ENCODE measurements at regions not wholly inside any gene's neighbourhood (a gene's known extent, or its start where the extent isn't known, plus 50 kb on each side); places are given as distances from the start of the nearest gene placed in this dataset.
A peak's percentile ranks its signal among the peaks of the same experiment; 100 is the strongest.
"Not testable (repeated sequence)": the region's sequence is repeated elsewhere in the genome, so short reads cannot be mapped to it uniquely, and the experiment has no call there.

DNA sequence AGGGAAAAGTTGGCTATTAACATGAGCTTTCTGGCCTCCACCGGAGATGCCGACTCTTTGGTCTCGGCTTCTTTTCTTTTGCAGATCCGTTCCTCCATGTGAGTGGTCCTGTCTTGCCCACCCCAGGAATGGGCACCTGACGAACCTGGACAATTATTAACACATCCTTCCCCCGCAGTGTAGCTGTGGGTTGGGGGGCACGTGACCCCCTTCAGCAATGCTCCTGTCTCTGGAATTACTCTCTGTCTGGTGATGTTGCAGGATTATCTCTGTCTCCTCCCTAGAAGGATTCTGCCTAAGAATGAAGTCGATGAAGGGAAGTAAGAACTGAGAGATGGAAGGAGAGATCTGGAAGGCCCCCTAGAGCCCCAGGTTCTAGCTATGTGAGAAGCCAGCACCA, 115.2 kb upstream of the NPAS2 start:
- DNase-seq = no peak

- DNase-seq = no peak
Observed at GRCh38 chr2:100707016-100707947, 112.7 kb upstream of the NPAS2 start.

GRCh38 chr2:100708333-100708732, 111.6 kb upstream of the NPAS2 start:
- DNase-seq = no peak

- DNase-seq = no peak
Observed at GRCh38 chr2:100713106-100713505, 106.8 kb upstream of the NPAS2 start.

- not testable (repeated sequence) for DNase-seq
Observed at GRCh38 chr2:100714396-100715010, 105.4 kb upstream of the NPAS2 start.

DNA sequence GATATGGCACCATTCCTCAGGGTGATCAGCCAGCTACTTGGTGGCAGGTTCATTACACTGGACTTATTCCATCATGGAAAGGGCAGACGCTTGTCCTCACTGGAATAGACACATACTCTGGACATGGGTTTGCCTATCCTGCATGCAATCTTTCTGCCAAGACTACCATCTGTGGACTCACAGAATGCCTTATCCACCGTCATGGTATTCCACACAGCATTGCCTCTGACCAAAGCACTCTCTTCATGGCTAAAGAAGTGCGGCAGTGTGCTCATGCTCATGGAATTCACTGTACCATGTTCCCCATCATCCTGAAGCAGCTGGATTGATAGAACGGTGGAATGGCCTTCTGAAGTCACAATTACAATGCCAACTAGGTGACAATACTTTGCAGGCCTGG, 104.1 kb upstream of the NPAS2 start:
- not testable (repeated sequence) for DNase-seq

DNA sequence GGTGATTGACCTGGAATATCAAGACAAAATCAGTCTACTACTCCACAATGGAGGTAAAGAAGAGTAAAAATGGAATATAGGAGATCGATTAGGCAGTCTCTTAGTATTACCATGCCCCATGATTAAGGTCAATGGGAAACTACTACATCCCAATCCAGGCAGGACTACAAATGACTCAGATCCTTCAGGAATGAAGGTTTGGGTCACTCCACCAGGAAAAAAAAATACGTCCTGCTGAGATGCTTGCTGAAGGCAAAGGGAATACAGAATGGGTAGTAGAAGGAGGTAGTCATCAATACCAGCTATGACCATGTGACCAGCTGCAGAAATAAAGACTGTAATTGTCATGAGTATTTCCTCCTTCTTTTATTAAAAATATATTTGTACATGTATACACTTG, 103.4 kb upstream of the NPAS2 start:
- DNase-seq = no peak

- DNase-seq = no peak
Observed at GRCh38 chr2:100718065-100718629, 101.8 kb upstream of the NPAS2 start.

DNA sequence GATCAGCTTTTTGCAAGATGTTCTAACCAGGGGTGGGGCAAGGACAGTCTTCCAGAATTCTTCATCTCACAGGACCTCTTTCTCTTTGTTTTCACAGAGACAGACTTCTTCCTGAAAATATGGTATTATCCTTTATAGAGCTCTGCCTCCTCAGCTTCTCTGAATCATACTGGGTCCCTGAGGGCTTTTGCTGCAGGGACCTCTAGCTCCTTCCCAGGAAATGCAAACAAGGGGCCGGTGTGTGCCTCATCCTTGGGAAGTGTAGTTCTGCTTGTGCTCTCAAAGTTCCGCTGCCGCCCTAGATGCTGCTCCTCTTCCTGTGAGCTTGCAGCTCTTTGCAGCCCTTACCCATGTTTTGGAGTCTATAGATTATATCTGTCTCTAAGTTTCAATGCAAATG, 99.5 kb upstream of the NPAS2 start:
- no peak for DNase-seq

- no peak for DNase-seq
Observed at GRCh38 chr2:100721693-100722092, 98.2 kb upstream of the NPAS2 start.

GRCh38 chr2:100722125-100722524, 97.8 kb upstream of the NPAS2 start:
- no peak for DNase-seq

GRCh38 chr2:100726866-100727265, 93.1 kb upstream of the NPAS2 start:
- no peak for DNase-seq

- DNase-seq = peak in 1 of 5 donors; percentile 19
Observed at GRCh38 chr2:100730290-100730868, 89.6 kb upstream of the NPAS2 start.

DNA sequence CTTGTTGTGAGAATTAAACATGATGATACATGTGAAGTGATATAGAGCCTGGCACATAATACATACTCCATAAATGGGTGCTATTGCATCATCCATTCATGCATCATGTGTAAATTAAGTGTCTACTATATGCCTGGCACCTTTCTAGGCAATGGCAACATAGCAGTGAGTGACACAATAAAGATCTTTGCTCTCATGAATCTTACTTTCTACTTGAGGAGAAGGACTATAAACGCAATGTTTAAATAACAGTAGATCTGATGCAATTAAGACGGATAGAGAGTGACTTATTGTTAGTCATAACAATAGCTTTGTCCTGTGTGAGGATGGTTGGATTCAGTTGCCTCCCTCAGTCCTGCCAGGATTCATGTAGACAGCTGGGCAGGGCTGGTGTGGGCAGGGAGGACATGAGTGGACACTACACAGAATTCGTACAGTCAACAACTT, 88.4 kb upstream of the NPAS2 start:
- DNase-seq = no peak

DNA sequence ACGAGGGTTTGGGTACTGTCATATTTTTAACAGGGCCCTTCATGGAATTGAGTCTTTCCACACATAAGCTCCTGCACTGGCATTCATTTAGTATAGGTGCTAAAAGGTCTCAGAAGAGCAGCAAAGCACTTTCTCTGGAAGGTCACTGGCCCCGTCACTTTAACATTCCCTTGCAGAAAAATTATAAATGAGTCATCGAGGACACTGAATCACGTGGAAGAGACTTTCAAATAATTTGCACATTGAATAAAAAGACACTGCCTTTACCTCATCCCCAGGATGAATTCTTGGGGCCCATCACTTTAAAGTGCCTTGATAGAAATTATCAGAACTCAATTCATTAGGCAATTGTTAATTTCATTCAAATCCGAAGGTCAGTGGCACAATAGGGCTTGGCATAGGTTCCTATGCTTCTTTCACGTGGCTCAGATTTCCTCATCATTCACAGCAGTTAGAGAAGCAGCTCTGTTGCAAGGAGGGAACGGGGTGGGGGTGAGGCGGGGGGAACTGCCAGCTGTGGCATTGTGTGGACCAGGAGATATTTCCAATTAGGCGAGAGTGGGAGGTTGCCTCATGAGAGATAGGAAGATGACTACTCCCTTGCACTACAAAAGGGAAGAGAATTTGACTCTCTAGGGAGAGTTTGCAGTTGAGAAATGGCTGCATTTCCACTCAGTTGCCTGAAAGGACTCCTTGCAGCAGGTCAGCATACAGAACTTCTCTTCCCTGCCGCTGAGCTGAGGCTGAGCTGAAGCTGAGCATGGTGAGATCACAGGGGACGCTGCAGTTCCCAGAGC, 86.3 kb upstream of the NPAS2 start:
- no peak for DNase-seq

DNA sequence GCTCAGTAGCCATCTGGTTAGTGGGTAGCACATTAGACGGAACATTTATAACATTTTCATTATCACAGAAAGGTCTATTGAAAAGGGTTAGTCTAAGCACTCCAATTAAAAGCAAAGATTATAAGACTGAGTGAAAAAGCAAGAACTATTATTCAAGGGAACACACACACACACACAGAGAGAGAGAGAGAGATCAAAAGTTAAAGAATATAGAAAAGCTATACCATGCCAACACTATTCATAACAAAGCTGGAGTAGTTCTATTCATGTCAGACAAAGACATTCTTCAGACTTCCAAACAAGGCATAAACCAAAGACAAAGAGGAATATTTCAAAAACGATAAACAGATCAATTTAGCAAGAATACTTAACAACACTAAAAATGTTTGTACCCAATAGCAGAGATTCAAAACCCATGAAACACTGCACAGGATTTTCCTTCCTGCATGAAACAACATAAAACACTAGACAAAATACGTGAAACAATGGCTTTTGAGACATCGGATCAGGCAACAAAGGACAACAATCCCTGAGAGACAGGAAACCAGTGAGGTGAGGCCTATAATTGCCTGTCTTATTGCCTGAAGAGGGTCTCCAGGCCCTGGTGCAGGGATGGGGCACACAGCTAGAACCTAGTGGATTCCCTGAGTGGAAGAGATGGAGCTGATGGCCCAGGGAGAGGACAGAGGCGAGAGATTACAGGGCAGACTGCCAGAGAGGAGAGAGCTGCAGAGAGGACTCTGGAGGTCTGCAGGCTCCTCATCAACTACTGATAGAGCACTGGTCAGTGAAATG, 83.6 kb upstream of the NPAS2 start:
- no peak for DNase-seq

GRCh38 chr2:100739735-100740432, 80.1 kb upstream of the NPAS2 start:
- no peak for DNase-seq

- no peak for DNase-seq
Observed at GRCh38 chr2:100741880-100742276, 78.1 kb upstream of the NPAS2 start.

DNA sequence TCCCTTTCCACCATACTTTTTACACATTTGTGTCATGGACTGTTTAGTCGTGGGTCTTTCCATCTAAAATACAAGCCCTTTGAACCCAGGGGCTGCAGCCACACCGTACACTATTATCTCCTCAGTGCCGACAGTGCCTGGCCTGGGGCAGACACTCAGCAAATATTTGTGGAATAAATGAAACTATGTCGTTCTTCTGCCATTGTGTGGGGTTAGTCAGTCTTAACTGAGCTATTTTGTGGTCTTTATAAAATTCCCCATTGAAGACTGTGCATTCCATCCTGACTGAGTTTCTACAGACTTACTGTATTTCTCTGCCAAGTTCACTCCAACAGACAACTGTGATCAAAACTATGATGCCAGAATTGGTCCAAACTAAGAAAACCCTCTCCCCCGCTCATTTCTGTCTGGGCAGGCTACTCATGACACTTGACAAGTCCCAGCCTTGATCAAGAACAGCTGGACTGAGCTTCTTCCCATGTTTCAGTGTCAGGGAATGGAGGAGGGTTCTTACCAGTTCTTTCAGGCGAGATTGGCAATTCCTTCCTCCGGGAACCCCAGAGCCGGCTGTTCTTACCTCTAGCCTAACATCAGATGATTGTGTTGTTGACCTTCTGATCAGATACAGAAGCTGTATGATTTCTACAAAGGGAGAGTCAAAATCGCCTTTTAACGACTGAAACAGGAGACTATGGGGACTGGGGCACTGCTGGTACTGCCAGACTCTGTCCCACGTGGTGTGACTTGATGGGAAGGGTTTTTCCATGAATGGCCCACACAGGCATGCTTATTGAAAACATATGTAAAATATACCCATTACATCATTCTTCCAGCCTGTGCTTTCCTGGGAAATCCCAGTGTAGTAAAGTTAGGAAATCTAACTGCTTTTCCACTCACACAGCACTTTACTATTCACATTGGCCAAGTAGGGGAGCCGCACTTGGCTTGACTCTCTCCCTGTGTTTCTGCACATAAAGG, 77.4 kb upstream of the NPAS2 start:
- DNase-seq = no peak

GRCh38 chr2:100743741-100744140, 76.2 kb upstream of the NPAS2 start:
- DNase-seq = no peak
